Endothelial cell of umbilical vein (primary cell): ENCODE measurements at regions not wholly inside any gene's neighbourhood (a gene's known extent, or its start where the extent isn't known, plus 50 kb on each side); places are given as distances from the start of the nearest gene placed in this dataset.

Experiments
- BruUV-seq: library from RNA; stranded (reverse); fragments of 400-500 nt; replicated peaks from 2 replicates; lab custom pipeline; 2021; lab: Mats Ljungman, UMichigan
- CTCF ChIA-PET: fragments of 300-600, 350-600 bp; sonication (Branson Sonifier 250); formaldehyde crosslinking; loops from one replicate; lab custom pipeline; 2021; ENCODE audit warnings: antibody characterized with exemption, inconsistent platforms; lab: Charles Lee
- POLR2A ChIA-PET: fragments of 300-600, 350-600 bp; sonication (Branson Sonifier 250); formaldehyde crosslinking; loops from one replicate; lab custom pipeline; 2021; ENCODE audit warnings: antibody characterized with exemption, inconsistent platforms; lab: Charles Lee
- DNase-seq: peaks from one replicate; pipeline ENCODE4 v3.0.0-alpha.2; 2011; ENCODE audit warnings: low read depth, low spot score
- FAIRE-seq: peaks from 2 replicates; lab custom pipeline; 2011; peaks lifted over from hg19 to GRCh38; lab: Jason Lieb, UNC
- H2AFZ ChIP-seq: 2 replicates; pipeline ENCODE4 v1.6.0; 2012; ENCODE audit warnings: low read depth, low read length, control low read depth, inconsistent platforms
- H3K27ac ChIP-seq: 2 replicates; pipeline ENCODE4 v1.5.1; 2011; ENCODE audit warnings: low read depth, mild to moderate bottlenecking, control low read depth, low read length, moderate library complexity; ENCODE audit not compliant: insufficient read depth
- H3K27me3 ChIP-seq, 2 experiments: 2 replicates each; pipeline versions ENCODE4 v1.6.0 to v1.6.1; 2011; ENCODE audit warnings: low read length in 2 of 2, mixed read lengths in 1 of 2; ENCODE audit not compliant: control insufficient read depth in 2 of 2, insufficient read depth in 2 of 2
- H3K36me3 ChIP-seq, 2 experiments: 2 replicates in 1 of 2; 3 replicates in 1 of 2; pipeline ENCODE4 v1.5.1; 2011; ENCODE audit warnings: low read length in 2 of 2, mild to moderate bottlenecking in 1 of 2, moderate library complexity in 1 of 2; ENCODE audit not compliant: control insufficient read depth in 2 of 2, insufficient read depth in 2 of 2; ENCODE audit errors: extremely low read depth in 1 of 2
- H3K4me1 ChIP-seq: 3 replicates; pipeline ENCODE4 v1.5.1; 2011; ENCODE audit warnings: mild to moderate bottlenecking, low read length; ENCODE audit not compliant: control insufficient read depth, insufficient read depth; ENCODE audit errors: extremely low read depth
- H3K4me2 ChIP-seq: 2 replicates; pipeline ENCODE4 v1.6.1; 2011; ENCODE audit warnings: low read length, control low read depth, mixed read lengths; ENCODE audit not compliant: insufficient read depth
- H3K4me3 ChIP-seq, 3 experiments: fragments of 200-600 bp in 1 of 3; sonication (generic), shearing (Covaris generic) in 1 of 3; replicated peaks in 1 of 3; 2 replicates each; pipeline ENCODE4 v1.5.1; 2011 to 2016; ENCODE audit warnings: control low read depth in 3 of 3, low read length in 3 of 3, mild to moderate bottlenecking in 2 of 3, inconsistent platforms in 1 of 3, low read depth in 1 of 3, moderate library complexity in 1 of 3; ENCODE audit not compliant: insufficient read depth in 1 of 3
- H3K79me2 ChIP-seq: 2 replicates; pipeline ENCODE4 v1.6.0; 2012; ENCODE audit warnings: low read length, inconsistent platforms; ENCODE audit not compliant: control insufficient read depth, insufficient read depth
- H3K9ac ChIP-seq: replicated peaks from 2 replicates; pipeline ENCODE3; 2011; ENCODE audit warnings: low read length, control low read depth; ENCODE audit not compliant: insufficient read depth; ENCODE audit errors: extremely low read depth
- H3K9me1 ChIP-seq: replicated peaks from 3 replicates; pipeline ENCODE4 v1.6.0; 2011; ENCODE audit warnings: mild to moderate bottlenecking, low read length; ENCODE audit not compliant: control insufficient read depth, insufficient read depth; ENCODE audit errors: extremely low read depth
- H3K9me3 ChIP-seq: replicated peaks from 2 replicates; pipeline ENCODE4 v1.5.1; 2012; ENCODE audit warnings: low read length, inconsistent platforms; ENCODE audit not compliant: control insufficient read depth, insufficient read depth
- H4K20me1 ChIP-seq: replicated peaks from 2 replicates; pipeline ENCODE3; 2011; ENCODE audit warnings: mild to moderate bottlenecking, low read length; ENCODE audit not compliant: control insufficient read depth, insufficient read depth; ENCODE audit errors: extremely low read depth
- EZH2 ChIP-seq: IDR thresholded peaks from 2 replicates; pipeline ENCODE4 v1.6.1; 2012; ENCODE audit warnings: borderline replicate concordance, low read depth, mild to moderate bottlenecking, moderate library complexity, low read length, inconsistent platforms; ENCODE audit not compliant: severe bottlenecking
- FOS ChIP-seq: IDR thresholded peaks from 2 replicates; pipeline ENCODE4 v1.6.1; 2011; ENCODE audit warnings: mild to moderate bottlenecking, low read length, moderate library complexity, borderline replicate concordance; ENCODE audit not compliant: insufficient read depth
- GATA2 ChIP-seq: IDR thresholded peaks from 2 replicates; pipeline ENCODE4 v1.7.0; 2011; ENCODE audit warnings: low read depth, mild to moderate bottlenecking, moderate library complexity, mixed read lengths, low read length; ENCODE audit not compliant: insufficient read length, insufficient read depth
- JUN ChIP-seq: IDR thresholded peaks from 2 replicates; pipeline ENCODE4 v1.6.1; 2011; ENCODE audit warnings: borderline replicate concordance, low read depth; ENCODE audit not compliant: insufficient read length, insufficient read depth
- MYC ChIP-seq: IDR thresholded peaks from one replicate; pipeline ENCODE4 v1.6.1; 2011; ENCODE audit warnings: mild to moderate bottlenecking, low read depth, low read length
- POLR2A ChIP-seq: IDR thresholded peaks from 2 replicates; pipeline ENCODE4 v1.6.1; 2012; ENCODE audit warnings: low read depth, mild to moderate bottlenecking, control low read depth, low read length
- POLR2AphosphoS5 ChIP-seq: IDR thresholded peaks from 2 replicates; pipeline ENCODE4 v1.6.1; 2012; ENCODE audit warnings: low read depth, mild to moderate bottlenecking, control low read depth, low read length, moderate library complexity; ENCODE audit not compliant: insufficient read depth
- dilution Hi-C: fragments of 300-500 bp; cut with MboI; formaldehyde crosslinking; loops from one replicate; pipeline ENCODE4 v1.15.0; 2019; ENCODE audit warnings: low sequenced_read_pairs; ENCODE audit not compliant: extremely low pct_ligation_motif_present
- intact Hi-C: fragments of 100-400 bp; cut with micrococcal nuclease; formaldehyde crosslinking; loops from one replicate; pipeline ENCODE4 v1.10.0; 2022
- TF ChIP-seq, protein P1 (sequence below), 2 donors: IDR thresholded peaks; 1 replicate in 1 of 2; 2 replicates in 1 of 2; pipeline ENCODE4 v1.5.1; 2011; ENCODE audit warnings: low read length in 2 of 2, mild to moderate bottlenecking in 2 of 2, moderate library complexity in 2 of 2, control low read depth in 1 of 2, inconsistent platforms in 1 of 2, low read depth in 1 of 2; ENCODE audit not compliant: insufficient read depth in 1 of 2; ENCODE audit errors: extremely low read depth in 1 of 2
- TF ChIP-seq, protein P2 (sequence below): IDR thresholded peaks from 2 replicates; pipeline ENCODE4 v1.6.1; 2011; ENCODE audit not compliant: insufficient read depth, insufficient read length

DNA sequence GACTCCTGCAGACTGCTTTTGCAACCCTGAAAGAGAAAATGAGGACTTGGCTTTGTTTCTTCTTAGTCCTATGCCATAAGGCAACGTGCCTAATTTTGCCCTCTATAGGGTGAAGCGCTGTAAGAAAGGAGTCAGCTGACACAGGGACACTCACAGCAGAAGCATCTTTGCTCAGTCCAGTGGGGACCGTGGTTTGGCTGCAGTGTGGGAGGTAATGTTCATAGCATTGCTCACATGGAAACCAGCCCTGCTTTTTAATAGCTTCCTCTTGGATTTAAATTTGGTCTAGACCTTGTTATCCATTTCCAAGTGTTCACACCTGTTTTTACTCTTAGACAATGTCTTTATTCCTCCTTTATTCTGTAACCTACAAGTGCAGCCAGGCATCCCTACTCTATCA lies 1032.1 kb downstream of the NTRK3 start:
- no peaks in the 10 kb centered on the region for H3K79me2 ChIP-seq
- no peaks in the 10 kb centered on the region for H3K27me3 ChIP-seq
- peaks cover 2% of the 10 kb centered on the region for H3K9me3 ChIP-seq
- TF ChIP-seq FOS: no peak
- TF ChIP-seq EZH2: no peak
- no peak for TF ChIP-seq GATA2
- no peak for TF ChIP-seq POLR2AphosphoS5
- TF ChIP-seq, protein P1, sequence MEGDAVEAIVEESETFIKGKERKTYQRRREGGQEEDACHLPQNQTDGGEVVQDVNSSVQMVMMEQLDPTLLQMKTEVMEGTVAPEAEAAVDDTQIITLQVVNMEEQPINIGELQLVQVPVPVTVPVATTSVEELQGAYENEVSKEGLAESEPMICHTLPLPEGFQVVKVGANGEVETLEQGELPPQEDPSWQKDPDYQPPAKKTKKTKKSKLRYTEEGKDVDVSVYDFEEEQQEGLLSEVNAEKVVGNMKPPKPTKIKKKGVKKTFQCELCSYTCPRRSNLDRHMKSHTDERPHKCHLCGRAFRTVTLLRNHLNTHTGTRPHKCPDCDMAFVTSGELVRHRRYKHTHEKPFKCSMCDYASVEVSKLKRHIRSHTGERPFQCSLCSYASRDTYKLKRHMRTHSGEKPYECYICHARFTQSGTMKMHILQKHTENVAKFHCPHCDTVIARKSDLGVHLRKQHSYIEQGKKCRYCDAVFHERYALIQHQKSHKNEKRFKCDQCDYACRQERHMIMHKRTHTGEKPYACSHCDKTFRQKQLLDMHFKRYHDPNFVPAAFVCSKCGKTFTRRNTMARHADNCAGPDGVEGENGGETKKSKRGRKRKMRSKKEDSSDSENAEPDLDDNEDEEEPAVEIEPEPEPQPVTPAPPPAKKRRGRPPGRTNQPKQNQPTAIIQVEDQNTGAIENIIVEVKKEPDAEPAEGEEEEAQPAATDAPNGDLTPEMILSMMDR (IDR thresholded peaks at IDR 0.05; ENCODE audit: extremely low read depth in 1 of 2, insufficient read depth in 1 of 2, low read depth in 1 of 2, low read length in 2 of 2): no peak
- TF ChIP-seq POLR2A: no peak
- TF ChIP-seq MYC: no peak
- no peak for TF ChIP-seq JUN
- TF ChIP-seq, protein P2, sequence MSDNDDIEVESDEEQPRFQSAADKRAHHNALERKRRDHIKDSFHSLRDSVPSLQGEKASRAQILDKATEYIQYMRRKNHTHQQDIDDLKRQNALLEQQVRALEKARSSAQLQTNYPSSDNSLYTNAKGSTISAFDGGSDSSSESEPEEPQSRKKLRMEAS: no peak
- intact Hi-C loops (no loop called here), dilution Hi-C loops (no loop called here)
- no peaks in the 10 kb centered on the region for H3K36me3 ChIP-seq
- H3K4me3 ChIP-seq: no peak overlapping the region
- ChIA-PET POLR2A (no interaction called here), CTCF (no interaction called here)
- FAIRE-seq (no peak), DNase-seq (no peak)
- no peak overlapping the region for H3K4me2 ChIP-seq
- H2AFZ ChIP-seq: no peak overlapping the region
- no peaks in the 10 kb centered on the region for H3K9me1 ChIP-seq
- no peaks in the 10 kb centered on the region for H3K4me1 ChIP-seq
- no peak overlapping the region for H3K9ac ChIP-seq
- H3K27ac ChIP-seq: no peak overlapping the region
- BruUV-seq: no TSS peak
- H4K20me1 ChIP-seq: no peaks in the 10 kb centered on the region
